Central memory CD4-positive, alpha-beta T cell (primary cell): ENCODE measurements at regions not wholly inside any gene's neighbourhood (a gene's known extent, or its start where the extent isn't known, plus 50 kb on each side); places are given as distances from the start of the nearest gene placed in this dataset.
"Not testable (repeated sequence)": the region's sequence is repeated elsewhere in the genome, so short reads cannot be mapped to it uniquely, and the experiment has no call there.

Source experiments
- DNase-seq: peaks from one replicate; pipeline ENCODE4 v3.0.0; 2022

DNA sequence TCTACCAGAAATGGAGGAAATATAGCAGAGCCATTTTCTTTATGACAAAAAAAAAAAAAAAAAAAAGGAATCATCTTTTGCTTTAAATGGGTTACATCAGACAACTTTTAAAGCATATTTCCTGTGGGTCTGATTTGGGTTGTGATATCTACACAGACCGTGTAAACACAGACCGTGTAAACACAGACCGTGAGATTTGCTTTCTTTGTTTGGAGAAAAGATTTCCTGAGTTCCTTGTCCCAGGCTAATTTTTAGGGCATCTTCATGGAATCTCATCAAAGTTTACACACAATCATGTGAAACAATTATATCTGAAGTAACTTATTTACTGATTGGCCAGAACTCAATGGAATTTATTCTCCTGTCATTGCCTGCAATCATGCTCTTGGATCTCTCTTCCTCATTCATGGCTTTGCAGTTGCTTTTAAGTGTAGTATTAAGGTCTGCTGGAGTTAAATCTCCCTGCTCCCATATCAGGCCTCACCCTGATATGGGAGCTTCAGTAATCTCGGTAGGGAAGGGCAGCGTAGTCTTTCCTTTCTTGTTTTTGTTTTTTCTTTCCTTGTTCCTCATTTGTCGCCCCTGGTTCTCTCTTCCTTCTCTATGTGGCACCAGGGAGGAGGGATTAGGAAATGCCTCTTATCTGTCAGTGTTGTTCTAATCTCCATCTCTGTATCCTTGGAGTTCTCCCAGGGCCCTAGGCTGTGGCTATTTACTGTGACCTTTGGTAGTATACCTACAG is 248.6 kb upstream of the JADE1 start:
- DNase-seq: no peak

DNA sequence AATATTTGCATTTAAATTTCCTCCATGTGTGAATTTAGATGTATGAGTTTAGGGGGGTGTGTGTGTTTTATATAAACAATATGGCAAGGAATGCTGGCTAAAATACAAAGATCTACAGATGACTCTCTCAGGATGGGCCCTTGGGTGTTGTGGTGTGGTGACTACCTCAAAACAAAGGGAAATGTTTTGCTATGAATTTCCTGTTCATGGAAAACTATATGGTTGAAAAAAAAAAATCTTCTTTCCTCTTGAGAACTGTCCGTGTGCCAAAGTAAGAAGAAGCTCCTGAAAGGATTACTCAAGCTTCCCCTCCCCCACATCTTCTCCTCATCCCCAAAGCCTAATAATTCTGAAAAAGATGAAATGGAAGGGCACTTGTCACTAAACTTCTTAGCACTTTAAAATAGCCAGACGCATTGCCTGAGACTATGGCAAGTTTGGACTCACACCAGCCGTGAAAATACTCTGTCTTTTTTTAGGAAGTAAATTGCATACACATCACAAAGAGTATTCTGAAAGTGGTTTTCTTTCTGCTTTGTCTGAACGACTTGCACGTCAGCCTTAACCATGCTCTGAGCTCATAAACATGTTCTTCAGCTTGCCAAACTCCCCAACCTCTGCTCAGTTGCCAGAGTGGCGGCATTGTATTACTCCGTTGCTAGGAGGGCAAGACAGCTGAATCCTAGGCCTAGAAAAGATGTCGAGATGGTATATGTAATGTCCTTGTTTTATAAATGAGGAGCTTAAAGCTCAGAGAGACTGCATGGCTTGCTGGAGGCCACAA is 250.4 kb upstream of the JADE1 start:
- no peak for DNase-seq

DNA sequence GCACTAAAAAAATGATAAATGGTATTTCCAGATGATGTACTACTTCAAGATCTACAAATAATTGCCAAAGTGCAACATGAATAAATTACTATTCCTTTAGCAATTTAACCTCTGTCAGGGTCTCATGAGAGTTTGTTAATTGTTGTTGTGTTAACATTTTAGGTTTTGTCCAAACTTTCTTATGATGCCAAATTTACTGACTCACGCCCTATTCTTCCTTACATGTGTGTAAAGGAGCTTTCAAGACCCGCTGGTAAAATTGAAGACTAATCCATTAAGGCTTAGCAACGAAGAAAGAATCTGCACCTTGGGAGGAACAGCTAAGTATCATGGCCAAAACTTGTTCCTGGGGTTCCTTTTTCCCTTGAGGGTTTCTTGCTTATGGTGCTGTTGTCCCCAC is 252.7 kb upstream of the JADE1 start:
- DNase-seq: no peak

DNA sequence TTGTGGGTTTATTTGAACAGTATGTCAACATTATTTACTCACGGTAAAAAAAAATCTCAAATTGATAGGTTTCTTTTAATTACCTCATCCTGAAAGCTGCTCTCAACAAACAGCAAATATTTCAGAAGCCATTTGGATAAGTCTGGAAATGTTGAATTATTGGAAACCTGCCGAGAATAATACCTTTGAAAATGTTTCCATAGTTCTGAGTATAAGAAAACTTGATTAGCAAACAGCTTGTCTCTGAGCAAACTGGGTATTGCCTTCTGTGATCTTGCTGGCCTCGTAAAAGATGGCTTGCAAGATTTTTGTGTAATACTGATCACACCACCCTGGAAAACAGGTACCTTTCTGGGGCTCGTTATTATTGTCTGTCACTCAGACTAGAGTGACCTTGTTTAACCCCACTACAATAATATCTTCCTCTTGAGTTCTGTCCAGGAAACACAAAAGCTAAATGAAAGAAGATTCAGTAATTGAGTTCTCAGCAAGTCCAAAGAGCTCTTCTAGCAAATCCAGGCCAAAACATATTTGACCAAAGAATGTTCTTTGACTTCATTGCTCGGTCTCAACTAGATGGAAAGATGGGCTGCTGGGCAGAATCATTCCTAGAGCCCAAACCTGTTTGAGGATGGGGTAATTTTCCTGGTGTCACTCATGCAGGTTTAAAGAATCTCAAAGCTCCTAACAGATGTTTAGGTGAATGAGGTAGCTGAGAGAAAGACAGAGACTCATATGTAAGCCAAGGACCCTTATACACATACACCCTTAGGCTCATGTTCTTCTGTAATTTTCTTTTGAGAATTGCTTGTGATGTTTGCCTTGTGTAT is 255.6 kb upstream of the JADE1 start:
- DNase-seq: no peak

DNA sequence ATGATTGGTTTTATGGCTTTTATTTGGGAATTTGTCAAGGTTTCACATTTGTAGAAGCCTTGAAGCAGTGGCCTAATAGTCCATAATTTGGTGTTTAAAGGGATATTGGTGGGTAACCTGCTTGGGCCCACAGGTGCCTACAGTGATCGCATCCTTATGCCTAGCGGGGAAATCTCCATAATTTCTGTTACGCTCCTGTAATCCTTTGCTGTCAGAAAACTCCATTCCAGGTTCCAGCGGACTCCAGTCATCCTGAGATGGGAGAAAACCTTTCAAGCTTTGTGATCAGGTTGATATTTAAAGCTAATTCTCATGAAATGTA is 257.0 kb upstream of the JADE1 start:
- no peak for DNase-seq

DNA sequence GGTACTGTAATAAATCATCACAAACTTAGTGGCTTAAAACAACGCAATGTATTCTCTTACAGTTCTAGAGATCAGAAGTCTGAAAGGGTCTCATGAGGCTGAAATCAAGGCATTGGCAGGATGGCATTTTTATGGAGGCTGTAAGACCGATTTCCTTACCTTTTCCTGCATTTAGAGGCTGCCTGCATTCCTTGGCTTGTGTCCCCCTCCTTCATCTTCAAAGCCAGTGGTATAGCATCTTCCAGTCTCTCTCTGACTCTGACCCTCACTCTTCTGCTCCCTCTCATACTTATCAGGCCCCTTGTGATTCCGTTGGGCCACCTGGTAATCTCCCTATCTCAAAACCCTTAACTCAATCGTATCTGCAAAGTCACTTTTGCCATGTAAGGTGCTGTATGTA is 258.2 kb upstream of the JADE1 start:
- DNase-seq: no peak

DNA sequence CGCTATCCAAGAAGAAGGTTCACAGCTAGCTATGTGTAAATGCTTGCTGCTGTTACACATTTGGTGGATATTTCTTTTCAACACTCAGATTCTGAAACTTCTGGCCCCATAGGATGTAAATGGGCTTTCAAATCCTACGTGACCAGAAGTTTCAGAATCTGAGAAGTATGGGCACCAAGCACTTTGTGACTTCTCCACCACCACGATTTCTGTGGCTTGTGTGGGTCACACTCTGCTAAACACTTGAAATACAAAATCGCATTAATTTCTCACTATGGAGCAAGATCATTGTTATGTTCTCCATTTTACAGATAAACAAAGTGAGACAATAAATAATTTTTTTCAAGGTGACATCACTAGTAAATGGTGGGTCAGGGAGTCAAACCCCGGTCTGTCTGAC is 259.4 kb upstream of the JADE1 start:
- DNase-seq: no peak

DNA sequence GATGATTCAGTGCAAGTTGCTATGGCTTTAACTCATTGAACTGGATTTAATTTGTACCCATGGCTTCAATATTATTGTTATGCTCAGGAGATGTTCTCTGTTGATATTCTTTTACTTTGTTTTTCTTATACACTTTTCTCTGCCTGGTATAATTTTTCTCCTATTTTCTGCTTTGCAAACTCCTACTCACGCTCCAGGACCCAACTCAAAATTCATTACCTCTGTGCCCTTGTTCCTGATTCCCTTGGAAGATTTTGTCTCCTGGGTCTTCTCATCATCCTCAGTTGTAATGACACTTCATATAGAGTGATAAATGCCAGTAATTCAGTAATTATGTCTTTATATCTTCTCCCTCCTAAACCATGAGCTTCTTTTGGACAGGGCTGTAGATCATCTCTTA is 259.9 kb upstream of the JADE1 start:
- DNase-seq: no peak

DNA sequence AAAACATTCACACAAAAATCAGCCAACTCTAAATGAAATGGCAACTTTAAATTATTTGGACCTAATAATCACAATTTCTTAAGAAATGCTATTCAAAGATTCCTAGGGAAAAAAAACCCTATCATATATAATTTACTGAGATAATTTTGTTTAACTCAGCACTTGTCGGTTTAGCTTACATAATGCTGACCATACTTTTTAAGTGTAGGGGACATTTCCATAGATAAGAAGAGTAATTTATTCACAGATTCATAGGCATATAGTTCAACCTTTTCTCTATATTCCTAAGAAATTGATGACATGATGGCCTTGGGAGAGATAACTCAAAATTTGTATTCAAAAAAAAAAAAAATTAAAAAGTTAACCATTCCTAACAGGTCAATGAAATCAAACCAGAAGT is 260.8 kb upstream of the PGRMC2 start:
- DNase-seq: no peak

DNA sequence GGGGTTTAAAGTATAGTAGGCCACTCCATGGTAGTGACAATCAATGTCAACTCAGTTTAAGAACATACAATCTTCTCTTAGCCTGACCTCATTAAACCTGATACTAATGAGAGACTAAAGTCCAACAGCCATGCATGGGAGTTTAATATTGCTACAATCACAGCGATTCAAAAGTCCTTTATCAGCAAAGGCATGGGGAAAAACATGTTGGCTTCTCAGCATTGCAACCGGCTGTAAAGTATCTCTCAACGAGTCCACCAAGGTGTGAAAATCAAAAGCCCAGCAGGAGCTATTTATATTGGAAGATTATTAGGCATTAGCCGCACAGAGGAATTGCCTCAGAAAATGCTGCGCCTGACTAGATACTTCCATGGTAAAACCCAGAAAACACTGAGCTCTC is 256.7 kb upstream of the PGRMC2 start:
- no peak for DNase-seq

DNA sequence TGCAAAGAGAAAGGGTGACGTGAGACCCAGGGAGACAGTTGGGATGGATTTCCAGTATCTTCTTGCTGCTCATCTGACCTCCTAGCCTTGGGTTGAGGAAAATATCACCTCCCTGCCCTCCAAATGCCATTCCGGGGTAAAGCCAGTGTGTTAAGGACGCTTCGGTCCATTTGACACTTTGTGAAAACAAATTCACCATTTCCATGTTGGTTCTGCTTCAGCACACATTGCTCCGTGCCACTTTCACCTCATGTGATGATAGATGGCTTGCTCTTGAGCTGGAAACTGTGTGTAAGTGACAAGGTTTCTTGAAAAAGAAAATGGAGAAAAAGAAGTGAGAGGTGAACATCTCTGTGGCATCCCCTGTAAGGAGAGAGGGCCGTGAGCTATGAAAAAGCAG is 256.1 kb upstream of the PGRMC2 start:
- DNase-seq: no peak

DNA sequence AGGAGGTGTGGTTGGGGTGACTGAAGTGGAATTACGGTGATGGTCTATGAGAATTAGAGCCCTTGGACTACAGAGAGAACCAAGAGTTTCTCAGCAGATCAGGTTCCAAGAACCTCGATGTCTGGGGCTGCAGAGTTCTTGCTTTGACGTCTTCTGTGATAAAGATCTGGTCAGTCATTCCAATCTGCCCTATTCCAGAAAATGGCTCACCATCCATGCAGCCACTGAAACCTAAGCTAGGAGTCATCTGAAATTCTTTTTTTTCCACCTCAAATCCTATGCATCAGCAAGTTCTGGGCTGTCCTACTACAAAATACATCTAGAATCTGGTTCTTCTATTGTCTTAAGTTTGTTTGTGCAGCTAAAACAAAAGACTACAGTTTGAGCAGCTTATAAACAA is 254.4 kb upstream of the PGRMC2 start:
- no peak for DNase-seq

DNA sequence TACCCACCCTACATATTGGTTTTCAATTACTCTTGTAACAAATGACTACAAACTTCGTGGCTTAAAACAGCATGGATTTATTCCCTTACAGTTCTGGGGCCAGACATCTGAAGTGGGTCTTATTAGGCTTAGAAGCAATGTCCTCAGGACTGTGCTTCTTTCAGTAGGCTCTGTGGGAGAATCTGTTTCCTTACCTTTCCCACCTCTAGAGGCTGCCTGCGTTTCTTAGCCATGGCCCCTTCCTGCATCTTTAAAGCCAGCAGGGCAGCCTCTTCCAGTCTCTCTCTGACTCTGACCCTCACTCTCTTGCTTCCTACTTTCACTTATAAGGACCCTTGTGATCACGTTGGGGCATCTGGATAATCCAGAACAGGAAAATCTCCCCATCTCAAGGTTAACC is 252.5 kb upstream of the PGRMC2 start:
- no peak for DNase-seq

DNA sequence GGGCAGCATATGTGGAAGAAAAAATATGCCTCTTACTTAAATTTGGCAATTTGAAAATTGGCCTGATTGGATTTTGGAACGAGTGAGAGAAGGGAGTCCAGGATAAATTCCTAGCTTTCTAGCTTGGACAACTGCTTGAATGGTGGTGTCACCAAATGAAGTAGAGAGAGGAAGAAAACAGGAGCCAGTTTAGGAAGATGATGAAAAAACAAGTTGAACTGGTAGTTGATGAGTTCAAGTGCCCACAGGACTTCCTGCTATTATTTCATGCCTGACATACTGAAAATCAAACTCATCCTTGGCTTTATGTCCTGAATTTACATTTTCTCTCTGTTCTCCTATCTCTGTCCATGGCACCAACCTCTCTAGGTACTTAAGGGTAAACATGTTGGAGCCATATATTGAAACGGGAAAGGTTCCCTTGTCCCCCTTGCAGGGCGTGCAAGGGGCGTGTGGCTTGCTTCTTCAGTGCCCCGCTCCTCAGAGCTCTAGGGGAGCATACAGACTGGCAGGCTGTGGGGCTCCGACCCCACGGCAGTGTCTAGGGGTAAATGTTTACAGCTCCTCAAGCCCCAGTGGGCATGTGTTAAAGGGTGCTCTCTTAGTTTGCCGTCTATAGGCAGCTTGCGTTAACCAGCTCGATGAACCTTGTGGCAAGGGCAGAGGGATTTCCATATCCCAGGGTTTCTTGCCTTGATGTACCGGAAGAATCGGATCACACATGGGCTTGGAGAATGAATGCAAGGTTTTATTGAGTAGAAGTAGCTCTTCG is 250.7 kb upstream of the PGRMC2 start:
- no peak for DNase-seq

DNA sequence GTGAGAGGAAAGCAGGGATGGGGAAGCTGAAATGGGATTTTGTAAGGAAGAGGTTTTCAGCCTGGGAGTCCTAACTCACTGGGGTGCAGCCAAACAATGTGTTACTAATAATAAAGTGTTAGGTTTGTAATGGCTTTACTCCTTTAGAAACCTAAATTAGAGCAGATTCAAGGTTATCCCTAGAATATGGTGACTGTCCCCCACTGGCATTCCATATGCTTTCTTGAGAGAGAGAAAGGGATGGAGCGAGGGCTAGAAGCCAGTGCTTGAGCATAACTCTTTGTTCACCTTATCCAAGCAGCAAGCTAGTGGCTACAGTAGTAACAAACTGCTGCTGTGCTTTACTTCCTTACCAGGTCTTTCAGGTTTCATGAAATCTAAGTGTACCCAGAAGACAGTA is 249.1 kb upstream of the PGRMC2 start:
- no peak for DNase-seq

DNA sequence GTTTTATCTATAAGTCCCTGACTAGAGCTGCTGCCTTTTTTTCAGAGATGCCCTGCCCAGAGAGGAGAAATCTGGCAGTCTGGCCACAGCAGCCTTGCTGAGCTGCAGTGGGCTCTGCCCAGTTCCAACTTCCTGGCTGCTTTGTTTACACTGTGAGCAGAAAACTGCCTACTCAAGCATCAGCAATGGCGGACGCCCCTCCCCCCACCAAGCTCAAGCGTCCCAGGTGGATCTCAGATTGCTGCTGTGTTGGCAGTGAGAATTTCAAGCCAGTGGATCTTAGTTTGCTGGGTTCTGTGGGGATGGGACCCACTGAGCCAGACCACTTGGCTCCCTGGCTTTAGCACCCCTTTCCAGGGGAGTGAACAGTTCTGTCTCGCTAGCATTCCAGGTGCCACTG is 247.9 kb upstream of the PGRMC2 start:
- DNase-seq: not testable (repeated sequence)

DNA sequence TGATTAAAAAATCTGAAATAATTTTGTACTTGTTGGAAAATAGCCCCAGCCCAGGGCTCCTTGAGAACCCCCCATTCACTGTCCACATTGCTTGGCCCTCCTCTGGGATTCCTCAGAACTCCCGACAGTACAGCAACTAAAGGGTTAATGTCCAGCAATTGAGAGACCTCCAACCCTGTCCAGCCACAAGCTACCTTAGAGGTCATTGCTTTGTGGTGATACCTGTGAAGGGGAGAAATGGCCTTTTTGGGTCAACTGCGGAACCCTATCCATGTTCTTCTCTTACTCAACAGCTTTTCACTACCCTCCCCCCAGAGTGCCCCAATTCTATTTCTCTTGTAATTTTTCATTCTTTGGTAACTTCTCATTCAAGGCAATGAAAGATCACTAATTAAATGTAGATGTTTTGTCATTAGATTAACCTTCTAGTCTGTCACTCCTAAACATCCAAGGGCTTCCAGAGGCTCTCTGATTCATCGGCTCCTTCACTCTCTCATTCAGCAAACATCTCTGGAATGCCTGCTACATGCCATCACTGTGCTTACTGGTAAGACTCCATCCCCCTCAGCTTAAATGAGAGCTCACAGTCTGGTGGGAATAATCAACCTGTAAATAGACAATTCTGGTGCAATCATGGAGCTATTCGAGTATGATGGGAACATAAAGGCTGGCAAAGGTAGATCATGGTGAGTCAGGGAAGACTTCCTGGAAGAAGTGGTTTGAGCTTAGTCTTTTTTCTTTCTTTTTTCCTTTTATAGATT is 241.4 kb upstream of the PGRMC2 start:
- DNase-seq: no peak

DNA sequence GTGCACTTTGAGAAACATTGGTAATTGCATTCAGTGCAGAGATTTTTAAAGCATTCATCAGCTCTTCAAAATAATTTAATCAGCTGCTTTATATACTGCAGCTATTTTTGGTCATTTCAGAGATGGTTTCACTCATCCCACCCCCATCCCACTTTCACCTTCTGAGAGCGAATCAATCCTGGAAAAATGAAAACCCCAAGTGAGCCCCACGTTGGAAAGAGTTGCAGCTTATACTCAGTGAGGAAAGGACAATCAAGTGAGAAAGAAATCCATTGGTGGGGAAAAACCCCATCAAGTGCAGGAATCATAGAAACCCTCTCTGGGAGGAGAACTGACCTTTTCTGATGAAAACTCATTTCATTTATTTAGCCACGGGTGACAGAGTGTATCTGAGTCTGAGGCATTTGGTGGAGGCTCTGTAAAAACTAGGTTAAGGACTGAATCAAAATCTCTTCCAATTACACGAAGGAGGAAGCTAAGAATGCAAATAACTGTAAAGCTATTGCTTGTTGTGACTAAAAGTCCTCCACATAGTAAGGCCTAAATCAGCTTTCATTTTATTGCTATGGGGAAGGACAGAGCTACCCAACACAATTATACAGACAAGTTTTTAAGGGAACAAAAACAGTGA is 240.4 kb upstream of the PGRMC2 start:
- no peak for DNase-seq

DNA sequence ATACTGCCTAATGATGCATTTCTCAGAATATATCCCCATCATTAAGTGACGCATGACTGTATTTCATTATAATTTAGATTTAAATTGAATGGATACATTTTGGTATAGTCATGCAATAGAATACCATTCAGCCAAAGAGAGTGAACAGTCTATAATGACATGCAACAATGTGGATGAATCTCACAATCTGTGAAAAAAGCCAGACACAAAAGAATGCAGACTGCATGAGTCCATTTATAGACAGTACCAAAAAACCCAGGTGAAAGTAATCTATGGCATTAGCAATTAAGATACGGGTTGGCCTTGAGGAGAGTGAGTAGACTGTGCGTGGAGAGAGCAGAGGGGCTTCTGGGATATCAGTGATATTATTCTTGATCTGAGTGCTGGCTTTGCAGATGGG is 239.7 kb upstream of the PGRMC2 start:
- no peak for DNase-seq

DNA sequence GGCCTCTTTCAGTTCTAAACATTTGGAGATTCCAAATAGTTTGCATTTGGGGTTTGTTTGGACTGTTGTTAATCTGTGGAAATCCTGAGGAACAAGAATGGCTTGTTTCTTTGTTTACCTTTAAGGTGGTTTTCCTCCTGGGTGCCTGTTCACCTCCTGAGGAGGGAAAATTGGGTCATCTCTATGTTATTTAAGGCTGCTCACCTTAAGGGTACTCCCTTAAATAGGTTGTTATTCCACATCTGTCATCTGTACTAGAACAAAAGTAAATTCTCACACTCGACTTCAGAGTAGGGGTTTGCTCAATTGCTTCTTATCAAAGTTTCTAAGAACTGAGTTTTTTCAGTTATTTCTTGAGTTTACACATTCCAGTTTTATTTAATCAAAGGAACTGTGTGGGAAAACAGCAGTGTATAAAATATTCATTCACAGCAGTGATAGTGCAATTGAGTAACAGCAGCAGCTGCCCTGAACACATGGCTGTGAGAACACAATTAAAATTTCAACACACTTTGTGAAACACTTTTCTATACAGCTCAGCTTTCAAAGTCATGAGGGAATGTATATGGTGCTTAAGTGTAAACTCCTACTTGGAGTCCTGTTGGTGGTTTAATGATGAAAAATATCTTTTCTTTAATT is 238.5 kb upstream of the PGRMC2 start:
- no peak for DNase-seq

DNA sequence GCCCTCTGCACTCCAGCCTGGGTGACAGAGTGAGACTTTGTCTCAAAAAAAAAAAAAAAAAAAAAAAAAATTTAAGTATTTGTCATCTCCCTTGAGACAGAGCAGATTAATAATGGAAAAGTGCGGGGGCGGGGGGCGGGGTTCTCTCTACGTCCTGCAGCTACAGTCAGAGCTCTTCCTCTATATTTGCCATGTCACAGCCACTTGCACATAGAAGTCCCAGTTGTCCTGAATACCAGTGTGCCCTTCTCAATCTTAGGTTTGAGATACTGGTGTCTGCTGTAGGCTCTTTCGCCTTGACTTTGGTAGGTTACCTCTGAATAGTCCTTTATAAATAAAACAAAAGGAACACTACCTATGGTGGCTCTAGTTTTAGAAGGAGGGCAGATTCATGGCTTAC is 237.8 kb upstream of the PGRMC2 start:
- DNase-seq: no peak
